ENCODE measurements at regions not wholly inside any gene's neighbourhood (a gene's known extent, or its start where the extent isn't known, plus 50 kb on each side); places are given as distances from the start of the nearest gene placed in this dataset.
"Not testable (repeated sequence)": the region's sequence is repeated elsewhere in the genome, so short reads cannot be mapped to it uniquely, and the experiment has no call there.

DNA sequence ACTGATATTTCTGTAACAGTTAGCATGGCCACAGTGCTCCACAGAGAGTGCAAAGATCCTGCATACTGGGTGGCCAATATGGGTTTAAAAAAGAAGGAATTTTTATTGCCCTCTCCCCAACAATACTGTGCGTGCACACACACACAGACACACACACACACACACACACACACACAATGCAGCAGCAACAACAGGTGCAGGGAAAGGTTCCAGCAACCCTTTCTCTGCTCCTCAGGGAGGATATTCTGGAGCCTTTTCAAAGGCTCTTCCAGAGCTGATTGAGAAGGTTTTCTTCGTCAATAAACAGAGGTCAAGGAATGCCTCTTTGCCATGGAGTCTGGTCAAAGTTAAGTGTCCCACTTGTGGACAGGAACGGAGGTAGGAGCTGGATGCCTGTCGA is 84.8 kb upstream of the ZFP42 start:
- no peak for DNase-seq (ENCODE audit: low spot score)

- DNase-seq (ENCODE audit: low spot score) = not testable (repeated sequence)
Observed at GRCh38 chr4:187915406-187915805, 80.2 kb upstream of the ZFP42 start.

DNA sequence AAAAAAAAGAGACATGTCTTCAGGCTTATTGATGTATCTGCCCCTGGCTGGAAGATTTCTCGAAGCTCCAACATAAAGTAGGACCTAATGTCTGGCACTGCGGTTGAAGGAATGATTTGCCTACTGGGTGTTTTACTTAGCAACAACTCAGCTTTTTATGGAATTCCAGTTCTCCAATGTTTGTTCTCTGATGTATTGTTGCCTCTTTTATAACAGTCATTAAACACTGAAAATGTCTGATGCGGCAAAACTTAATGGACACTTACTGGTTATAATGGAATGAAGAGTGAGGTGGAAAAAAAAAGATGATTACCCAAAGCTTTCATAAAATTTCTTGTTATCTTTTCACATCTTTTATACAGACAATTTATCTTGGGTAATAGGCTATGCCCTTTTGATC is 75.6 kb upstream of the ZFP42 start:
- DNase-seq (ENCODE audit: low spot score) = no peak

DNA sequence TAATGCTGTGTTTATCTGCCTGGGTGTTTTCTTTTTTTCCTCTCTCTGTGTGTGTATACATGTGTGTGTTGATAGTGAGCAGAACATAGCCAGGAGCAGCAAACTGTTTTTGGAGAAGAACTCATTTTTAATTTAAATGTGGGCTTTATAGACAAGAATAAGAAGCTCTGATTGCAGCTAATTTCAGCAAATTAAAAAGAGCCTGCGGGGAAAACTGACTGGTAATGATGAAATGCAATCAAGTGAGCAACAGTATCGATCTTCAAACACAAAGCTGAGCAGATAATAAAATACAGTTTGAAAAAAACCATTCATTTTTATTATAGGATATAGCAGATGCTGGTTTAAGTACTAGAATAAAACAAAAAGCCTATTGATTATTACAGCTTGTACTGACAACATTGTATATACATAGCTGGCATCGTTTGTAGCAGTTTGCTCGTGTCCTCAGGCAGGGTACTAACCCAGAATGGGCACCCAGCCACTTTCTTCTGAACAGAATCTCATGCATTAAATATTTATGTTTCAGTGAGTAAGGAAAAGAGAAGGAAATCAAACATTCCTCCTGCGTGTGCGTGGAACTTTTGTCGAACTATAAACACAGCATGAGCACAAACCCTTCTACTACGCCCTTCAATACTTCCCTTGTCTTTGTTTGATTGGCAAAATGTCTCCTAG is 73.5 kb upstream of the ZFP42 start:
- DNase-seq (ENCODE audit: low spot score) = no peak

GRCh38 chr4:187929024-187929423 is 66.5 kb upstream of the ZFP42 start:
- DNase-seq (ENCODE audit: low spot score) = no peak

GRCh38 chr4:187934766-187935165 is 60.8 kb upstream of the ZFP42 start:
- no peak for DNase-seq (ENCODE audit: low spot score)

DNA sequence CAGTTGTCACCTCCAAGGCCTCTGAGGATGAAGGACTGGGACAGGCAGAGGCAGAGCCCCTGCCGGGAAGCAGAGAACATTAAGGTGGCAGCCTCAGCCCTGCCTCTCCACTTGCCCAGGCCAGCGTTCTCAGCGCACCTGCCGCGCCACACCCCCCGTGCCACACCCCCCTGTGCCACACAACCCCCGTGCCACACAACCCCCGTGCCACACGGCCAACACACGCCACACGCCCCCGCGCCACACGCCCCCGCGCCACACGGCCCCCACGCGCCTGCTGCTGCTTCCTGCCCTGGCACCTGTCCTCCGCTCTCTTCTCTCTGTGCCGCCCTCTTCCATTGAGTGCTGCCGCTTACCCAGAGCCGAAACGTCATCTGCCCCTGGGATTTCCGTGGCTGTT is 58.0 kb upstream of the ZFP42 start:
- DNase-seq (ENCODE audit: low spot score) = no peak

DNA sequence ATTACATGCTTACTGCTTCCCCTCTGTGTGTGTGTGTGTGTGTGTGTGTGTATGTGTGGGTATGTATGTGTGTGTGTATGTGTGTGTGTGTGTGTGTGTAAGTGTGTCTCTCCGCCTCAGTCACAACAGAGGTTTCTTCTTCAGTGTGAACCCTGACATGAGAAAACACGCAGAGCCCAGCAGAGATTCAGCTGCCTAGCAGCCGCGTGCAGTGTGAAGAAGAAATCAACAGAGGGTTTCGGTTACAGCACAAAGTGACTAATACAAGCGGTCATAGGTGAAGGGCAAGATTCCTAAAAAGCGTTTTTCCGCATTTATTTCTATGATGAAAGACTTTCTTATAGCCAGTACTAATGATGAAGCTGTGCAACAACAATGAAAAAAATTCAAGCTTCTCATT is 55.3 kb upstream of the ZFP42 start:
- no peak for DNase-seq (ENCODE audit: low spot score)

DNA sequence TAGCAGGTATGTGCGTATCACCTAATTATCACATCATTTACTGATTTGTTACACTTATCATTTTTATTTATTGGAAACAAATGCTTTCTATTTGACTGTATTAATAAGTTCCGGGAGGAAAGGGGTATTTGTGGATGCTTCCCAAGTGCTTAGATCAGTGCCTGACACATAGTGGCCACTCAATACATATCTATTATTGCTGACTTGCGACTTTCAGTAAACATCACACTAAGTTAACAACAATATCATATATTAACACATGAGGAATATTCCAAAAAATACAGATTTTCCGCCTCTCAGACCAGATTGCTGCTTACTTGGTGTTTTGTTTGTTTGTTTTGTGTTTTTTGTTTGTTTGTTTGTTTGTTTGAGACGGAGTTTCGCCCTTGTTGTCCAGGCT is 52.6 kb upstream of the ZFP42 start:
- no peak for DNase-seq (ENCODE audit: low spot score)

DNA sequence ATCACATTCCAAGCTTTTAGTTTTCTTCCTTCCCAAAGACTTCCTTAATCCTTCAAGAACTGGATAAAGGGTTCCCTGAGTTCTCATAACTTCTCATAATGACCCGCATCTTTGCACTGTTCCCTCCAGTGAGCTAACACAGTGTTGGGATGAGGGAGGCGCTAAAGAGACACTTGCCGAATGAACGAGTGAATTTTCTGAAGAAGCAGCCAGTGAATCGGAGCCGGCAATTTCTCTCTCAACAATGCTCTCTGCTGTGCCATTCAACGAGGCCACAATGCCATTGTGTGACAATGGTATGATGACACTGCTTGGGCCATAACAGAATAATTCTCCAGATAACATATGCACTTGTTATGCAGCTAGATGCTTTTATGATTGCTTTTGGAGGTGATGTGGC is 51.4 kb upstream of the ZFP42 start:
- no peak for DNase-seq (ENCODE audit: low spot score)

All from AG08396 (cell line).